GM20000 (cell line): ENCODE measurements at regions not wholly inside any gene's neighbourhood (a gene's known extent, or its start where the extent isn't known, plus 50 kb on each side); places are given as distances from the start of the nearest gene placed in this dataset.
A peak's percentile ranks its signal among the peaks of the same experiment; 100 is the strongest.

Experiments
- DNase-seq: peaks from one replicate; pipeline ENCODE4 v3.0.0; 2012; ENCODE audit warnings: low spot score
- TF ChIP-seq, protein P1 (sequence below): IDR thresholded peaks from 2 replicates; pipeline ENCODE4 v1.5.1; 2012; ENCODE audit warnings: mild to moderate bottlenecking, control low read depth; ENCODE audit errors: extremely low read depth, missing control alignments

DNA sequence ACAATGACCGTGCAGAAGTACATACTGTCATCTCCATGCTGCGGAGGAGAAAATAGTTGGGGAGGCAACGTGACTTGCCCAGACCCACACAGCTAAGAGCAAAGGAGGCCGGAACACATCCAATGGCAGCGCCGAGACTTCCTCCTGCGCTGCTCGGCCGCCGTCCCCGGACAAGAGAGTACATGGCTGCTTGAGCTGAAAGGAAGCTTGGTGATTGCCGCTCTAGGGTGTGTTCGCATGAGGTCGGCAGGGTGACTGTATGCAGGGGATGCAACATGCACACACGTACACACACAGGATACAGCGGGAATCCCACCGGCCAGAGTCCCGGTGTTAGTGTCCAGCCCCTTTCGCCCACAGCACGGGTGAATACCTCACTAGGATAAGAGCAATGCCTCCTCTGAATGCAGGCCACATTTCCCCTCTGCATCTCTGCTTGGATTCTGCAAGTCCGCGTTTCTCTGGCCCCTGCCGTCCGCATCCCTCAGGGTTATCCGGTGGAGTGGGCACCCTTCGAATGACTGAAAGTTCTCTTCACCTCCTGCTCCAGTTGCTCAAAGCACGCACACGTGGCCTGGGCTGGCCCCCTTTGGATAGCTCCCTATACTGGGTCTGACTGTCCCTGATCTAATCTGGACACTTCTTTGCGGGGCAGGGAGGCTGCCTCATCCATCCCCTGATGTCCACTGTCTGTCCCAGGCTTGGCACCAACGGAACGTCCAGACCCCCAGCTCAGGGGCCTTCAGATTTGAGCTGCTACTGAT is 78.8 kb downstream of the GSC start:
- no peak for DNase-seq
- TF ChIP-seq, protein P1, sequence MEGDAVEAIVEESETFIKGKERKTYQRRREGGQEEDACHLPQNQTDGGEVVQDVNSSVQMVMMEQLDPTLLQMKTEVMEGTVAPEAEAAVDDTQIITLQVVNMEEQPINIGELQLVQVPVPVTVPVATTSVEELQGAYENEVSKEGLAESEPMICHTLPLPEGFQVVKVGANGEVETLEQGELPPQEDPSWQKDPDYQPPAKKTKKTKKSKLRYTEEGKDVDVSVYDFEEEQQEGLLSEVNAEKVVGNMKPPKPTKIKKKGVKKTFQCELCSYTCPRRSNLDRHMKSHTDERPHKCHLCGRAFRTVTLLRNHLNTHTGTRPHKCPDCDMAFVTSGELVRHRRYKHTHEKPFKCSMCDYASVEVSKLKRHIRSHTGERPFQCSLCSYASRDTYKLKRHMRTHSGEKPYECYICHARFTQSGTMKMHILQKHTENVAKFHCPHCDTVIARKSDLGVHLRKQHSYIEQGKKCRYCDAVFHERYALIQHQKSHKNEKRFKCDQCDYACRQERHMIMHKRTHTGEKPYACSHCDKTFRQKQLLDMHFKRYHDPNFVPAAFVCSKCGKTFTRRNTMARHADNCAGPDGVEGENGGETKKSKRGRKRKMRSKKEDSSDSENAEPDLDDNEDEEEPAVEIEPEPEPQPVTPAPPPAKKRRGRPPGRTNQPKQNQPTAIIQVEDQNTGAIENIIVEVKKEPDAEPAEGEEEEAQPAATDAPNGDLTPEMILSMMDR, result no peak

DNA sequence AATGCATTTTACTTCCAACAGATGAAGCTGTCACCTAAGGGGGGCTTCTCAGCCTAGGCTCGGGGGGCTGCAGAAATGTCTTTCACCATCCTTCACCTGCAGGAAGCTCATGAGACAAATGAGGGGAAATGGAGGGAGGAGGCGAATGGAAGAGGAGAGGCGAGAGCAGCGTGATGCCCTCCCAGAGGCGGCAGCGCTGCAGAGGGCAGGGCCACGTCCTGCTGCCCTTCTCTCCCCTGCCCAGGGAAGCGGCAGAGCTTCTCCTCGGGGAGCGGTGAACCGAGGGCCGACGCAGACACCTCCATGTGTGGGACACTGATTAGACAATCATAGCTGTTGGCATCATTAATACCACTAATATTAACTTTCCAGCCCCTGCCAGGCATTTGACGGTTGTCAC is 78.3 kb downstream of the SERPINA3 start:
- DNase-seq, result no peak
- TF ChIP-seq, protein P1, result no peak

DNA sequence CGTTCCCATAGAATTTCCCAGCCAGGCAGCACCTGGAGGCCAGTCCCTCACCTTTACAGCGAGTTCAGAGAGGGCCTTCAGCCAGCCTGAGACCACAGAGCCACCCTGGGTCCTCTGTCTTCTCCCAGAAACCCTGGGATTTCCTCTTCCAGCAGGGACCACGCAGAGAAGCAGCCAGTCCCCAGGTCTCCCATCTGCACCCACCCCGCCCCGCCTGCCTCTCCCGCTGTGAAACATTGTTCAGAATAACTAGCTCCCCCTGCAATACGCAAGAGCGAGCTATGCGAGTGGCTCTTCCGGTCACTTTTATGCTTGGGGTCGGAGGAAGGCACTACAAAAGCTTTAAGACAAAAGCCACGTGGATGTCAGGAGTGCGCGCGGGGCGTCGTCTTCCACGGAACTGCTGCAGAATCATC is 77.8 kb downstream of the SERPINA3 start:
- no peak for DNase-seq
- TF ChIP-seq, protein P1, result no peak

DNA sequence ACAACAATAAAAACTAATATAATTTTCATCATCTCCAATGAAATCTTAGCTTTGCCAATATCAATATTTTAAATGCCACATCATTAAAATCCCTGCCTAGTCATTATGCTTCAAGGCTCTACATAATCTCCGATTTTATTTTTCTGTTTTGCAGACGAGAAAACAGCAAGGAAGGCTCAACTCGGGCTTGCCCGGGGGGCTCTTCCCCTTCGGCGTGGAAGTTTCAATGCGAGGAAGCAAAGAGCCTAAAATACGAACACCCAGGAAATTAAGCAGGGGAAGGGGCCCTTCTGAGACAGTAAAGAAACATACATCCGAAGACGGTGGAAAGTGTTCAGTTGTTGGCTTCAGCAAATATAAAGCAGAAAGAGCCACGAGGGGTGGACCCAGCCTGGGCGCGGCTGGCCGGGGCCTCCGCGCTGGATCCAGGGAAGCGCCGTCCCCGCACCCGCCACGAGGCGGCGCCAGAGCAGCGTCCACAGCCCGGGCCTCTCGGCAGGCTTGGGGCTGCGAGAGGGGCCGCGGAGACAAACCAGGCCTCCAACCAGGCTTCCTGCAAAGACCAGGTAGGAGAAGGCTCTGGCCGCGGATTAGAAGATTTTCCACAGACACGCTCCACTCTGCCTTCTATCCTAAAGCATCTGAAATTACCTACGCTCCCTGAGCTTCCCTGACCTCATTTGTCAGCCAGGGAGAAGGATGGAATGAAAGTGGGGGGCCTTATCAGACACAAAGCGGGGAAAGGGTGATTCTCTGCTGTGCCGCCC is 77.2 kb downstream of the SERPINA3 start:
- TF ChIP-seq, protein P1, result peak; percentile 97
- DNase-seq, result peak; percentile 79

DNA sequence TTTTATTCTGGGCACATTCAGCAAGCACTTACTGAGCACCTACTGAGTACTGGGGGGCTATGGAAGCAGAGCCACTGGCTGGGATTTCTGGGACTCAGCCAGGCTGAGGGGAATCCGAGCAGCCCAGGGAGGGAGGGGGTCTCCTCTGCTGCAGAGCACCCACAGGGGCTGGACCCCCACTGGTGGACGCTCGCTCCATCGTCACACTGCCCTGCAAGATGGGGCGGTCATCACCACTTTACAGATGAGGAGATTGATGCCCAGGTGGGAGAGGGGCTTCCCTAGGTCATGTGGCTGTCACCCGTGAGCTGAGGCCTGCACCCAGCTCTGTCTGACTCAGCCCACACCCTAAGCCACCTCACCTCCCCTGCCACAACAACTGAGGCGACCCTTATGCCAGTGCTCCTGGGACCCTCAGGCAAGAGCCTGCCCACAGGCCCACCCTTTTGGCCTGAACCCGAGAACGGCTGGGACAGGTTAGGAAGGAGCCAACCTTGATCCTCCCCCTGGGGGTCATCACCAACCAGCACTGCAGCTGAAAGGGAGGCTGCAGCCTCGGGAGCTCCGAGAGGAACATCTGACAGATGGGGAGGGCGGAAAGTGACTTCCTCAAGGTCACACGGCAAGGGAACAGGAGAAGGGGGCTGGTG is 74.4 kb downstream of the SERPINA3 start:
- TF ChIP-seq, protein P1, result no peak
- no peak for DNase-seq

DNA sequence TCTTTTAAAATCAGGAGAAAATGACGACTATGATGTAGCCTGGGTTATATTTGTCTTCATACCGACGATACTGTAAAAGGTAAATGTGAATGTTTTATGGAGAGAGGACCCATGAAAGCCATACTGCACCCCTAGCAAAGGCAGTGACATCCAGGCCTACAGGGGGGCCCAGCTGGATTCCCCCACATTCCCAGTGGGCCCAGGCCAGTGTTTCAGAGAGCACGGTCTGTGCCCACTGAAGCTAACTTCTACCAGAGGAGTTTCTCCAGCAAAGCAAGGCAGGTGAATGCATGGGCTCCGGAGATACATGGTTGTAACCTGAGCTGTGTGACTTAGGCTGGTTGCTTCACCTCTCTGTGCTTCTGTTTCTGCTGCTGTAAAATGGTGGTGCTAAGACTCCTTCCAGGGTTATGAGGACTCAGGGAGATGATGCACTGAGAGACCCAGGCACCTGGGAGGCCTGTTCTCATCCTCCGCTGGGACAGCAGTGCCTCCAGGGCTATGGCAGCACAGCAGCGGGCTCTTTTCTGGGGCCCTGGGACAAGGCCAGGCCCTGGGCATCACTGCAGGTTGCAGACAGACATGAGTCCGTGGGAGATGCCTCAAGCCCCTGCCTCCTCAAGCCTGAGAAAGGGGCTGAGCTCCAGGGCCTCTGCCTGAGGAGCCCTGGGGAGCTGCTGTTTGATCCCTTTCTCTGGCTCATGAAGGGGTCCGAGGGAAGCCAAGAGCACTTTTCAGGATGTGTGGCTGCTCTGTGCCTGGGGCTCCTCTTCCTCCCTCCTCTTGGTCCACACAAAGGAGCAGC is 73.7 kb downstream of the SERPINA3 start:
- TF ChIP-seq, protein P1, result no peak
- DNase-seq, result no peak
